Stimulated activated CD8-positive, alpha-beta memory T cell treated with anti-CD3 and anti-CD28 coated beads, Interleukin-4, amount 100 ng/mL, for 48 hours (primary cell): ENCODE measurements at regions not wholly inside any gene's neighbourhood (a gene's known extent, or its start where the extent isn't known, plus 50 kb on each side); places are given as distances from the start of the nearest gene placed in this dataset.

ENCODE experiments used
- DNase-seq: peaks from one replicate; pipeline ENCODE4 v3.0.0-alpha.2; 2020

GRCh38 chr1:22267413-22268175 lies 124.7 kb upstream of the WNT4 start:
- no peak for DNase-seq

DNA sequence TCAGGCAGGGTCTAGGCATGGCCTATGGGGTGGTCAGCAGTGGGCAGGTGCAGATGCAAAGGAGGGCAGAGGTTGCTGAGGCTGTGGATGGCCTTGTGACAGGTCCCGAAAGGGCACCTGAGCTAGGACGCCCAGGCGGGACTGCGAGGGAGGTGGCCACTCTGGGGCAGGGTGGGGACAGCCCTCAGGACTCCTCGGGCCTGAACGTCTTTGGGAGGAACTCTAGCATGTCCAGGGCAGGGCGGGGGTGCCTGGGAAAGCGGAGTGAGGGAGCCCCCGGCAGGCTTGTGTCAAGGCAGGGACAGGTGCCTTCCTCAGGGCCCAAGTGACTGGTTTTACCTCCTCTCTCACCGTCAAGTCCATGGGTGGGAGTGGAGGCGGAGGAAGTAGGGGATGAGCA lies 125.4 kb upstream of the WNT4 start:
- DNase-seq: no peak

DNA sequence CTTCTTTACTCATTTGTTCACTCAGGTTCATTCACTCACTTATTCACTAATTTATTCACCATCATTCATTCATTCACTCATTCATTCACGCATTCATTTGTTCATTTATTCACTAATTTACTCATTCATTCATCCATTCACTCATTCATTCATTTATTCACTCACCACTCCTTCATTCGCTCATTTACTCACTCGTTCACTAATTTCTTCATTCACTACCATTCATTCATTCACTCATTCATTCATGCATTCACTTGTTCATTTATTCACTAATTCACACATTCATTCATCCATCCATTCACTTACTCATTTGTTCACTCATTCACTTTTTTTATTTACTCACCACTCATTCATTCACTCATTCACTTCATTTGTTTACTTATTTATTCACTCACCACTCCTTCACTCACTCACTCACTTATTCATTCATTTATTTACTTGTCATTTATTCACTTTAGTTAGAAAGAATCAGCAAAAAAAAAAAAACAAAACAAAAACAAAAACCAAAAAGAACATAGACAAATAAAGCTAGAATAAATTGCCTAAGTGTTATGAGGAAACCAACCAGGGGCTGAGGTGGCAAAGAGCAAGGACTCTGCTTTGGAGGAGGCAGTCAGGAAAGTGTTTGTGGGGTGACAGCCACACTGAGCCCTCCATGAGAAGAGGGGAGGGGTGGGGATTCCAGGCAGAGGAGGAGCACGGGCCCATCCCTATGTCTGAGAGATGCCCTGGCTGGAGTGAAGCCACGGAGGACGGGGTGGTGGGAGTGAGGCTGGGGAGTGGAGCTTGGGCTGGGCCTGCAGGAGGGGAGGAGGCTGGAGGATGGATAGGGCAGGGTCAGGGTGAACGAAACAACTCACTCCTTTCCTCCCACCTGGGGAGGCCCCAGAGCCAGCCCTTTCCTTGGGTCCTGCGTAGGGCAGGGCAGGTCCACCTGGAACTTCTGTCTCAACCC lies 129.2 kb upstream of the WNT4 start:
- no peak for DNase-seq

GRCh38 chr1:22273686-22274681 lies 131.1 kb upstream of the WNT4 start:
- no peak for DNase-seq

GRCh38 chr1:22275167-22275566 lies 132.3 kb upstream of the WNT4 start:
- no peak for DNase-seq

DNA sequence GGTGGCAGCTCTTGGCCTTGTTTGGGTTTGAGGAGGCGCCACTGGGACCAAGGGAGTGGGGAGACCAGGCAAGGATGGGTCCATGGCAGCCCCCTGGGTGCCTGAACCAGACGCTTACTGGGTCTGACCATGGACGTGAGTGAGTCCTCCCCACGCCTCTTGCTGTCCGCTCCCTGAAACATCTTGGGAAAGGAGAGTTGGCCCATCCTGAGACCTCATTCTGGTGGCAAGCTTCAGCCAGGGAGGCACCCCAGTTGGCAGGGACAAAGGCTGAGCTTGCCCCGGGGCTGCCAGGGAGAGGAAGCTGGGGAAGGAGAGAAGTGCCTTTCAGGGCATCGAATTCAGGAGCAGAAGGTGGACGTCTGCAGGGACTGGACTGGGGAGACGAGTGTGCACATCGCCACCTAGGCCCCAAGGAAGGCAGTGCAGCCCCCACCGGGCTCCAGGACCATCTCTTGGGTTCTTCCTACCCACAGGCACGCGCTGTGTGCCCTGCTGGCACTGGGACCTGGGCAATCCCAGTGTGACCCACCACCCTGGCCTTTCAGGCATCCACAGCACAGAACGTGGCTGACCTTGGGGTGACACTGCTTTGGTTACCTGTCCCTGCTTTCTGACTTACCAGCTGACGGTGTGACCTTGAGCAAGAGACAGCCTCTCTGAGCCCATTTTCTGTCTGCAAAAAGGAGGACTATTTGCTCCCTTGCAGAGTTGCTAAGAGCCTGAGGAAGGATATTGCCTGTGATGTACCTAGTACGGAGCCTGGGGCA lies 132.9 kb upstream of the WNT4 start:
- peak; percentile 69 for DNase-seq

GRCh38 chr1:22276396-22276748 lies 133.5 kb upstream of the WNT4 start:
- no peak for DNase-seq

GRCh38 chr1:22277662-22278061 lies 134.8 kb upstream of the WNT4 start:
- DNase-seq: no peak

- no peak for DNase-seq
These were observed 136.8 kb upstream of the WNT4 start for GRCh38 chr1:22279735-22280134.

GRCh38 chr1:22280526-22280925 lies 137.6 kb upstream of the WNT4 start:
- DNase-seq: no peak

DNA sequence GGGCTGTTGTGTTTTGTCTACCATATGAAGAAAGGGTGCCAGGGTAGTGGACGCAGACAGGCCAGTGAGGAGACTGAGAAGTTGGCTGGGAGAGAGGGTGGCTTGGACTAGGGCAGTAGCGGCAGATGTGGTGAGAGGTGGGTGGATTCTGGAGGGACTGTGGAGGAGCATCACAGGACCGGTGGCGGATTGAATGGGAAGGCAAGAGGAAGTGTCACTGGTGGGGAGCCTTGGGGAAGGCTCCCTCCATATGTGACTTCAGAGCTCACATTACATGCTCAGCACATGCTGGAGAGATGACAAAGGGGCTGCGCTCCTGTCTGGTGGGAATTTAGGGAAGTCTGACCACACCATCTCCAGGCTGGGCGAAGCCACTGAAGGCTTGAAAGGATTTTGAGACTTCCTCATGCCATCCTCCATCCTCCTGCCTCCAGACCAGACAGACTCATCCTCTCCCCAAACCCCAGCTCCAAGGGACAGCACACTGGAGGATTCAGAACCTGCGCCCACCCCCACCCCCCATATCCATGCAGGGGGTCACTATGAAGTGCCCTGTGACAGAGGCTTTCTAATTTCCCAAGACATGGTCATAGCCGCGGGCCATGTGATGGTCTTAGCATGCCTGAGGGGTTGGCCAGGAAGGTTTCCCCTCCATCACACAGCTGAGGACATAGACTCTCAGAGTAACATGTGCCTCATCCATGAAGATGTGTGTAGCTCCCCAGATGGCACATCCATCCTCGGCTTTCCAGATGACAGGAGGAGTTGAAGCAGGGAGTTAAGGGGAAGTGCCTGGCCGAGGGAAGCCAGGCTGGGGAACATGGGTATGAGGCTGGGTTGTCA lies 138.8 kb upstream of the WNT4 start:
- DNase-seq: no peak

- DNase-seq: no peak
These were observed 139.6 kb upstream of the WNT4 start for GRCh38 chr1:22282364-22282995.

DNA sequence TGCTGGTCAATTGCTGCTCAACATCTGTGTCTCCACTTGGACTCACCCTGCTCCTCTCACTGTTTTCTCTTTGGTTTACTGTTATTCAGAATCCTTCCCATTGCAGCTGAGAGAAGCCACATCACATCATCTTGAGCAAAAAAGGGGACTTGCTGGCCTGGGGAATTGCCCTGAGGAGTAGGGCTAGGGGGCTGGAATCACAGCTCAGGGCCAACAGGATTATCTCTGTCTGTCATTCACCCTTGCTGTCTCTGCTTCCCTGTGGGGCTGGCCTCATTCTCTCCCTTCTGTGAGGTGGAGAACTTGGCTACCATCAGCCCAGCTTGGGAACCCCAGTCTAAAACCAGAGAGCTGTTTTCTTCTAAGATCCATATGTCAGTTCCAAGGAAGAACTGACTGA lies 140.7 kb upstream of the WNT4 start:
- DNase-seq: no peak

DNA sequence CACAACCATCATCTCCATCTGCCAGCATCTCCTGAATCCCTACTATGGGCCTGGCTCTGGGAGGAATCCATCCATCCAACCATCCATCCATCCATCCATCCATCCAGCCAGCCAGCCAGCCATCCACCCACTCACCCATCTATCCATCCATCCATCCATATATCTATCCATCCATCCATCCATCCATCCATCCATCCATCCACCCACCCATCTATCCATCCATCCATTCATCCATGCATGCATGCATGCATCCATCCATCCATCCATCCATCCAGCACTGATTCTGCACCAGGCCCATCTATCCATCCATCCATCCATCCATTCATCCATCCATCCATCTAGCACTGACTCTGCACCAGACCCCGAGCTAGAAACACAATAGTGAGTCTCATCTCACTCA lies 141.3 kb upstream of the WNT4 start:
- DNase-seq: no peak

DNA sequence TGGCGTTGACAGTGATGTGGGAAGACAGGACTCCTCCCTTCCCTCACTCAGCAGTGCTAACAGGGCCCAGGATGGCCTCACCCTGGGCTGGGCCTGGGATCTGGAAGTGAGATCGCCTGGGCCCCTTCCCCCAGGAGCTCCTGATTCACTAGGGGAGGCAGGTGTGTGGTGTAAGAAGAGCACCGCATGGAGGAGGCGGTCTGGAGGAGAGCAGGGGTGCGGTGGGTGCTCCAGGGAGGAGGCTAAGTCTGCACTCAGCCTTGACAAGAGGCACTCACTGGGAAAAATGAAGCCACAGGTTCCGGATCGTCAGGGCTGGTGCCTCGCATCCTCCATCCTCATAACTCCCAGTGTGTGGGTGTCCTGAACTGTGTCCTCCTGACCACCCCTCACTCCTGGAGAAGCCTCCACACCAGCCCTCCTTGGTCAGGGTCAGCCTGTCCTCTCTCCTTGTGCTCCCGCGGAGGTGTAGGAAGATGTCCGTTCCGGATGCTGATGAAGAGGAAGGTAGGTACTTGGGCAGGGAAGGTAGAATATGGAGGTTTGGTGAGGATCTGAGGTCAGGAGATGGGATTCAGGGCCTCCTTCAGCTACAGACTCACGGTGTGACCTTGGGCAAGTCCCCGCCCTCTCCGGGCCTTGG lies 142.1 kb upstream of the WNT4 start:
- no peak for DNase-seq

DNA sequence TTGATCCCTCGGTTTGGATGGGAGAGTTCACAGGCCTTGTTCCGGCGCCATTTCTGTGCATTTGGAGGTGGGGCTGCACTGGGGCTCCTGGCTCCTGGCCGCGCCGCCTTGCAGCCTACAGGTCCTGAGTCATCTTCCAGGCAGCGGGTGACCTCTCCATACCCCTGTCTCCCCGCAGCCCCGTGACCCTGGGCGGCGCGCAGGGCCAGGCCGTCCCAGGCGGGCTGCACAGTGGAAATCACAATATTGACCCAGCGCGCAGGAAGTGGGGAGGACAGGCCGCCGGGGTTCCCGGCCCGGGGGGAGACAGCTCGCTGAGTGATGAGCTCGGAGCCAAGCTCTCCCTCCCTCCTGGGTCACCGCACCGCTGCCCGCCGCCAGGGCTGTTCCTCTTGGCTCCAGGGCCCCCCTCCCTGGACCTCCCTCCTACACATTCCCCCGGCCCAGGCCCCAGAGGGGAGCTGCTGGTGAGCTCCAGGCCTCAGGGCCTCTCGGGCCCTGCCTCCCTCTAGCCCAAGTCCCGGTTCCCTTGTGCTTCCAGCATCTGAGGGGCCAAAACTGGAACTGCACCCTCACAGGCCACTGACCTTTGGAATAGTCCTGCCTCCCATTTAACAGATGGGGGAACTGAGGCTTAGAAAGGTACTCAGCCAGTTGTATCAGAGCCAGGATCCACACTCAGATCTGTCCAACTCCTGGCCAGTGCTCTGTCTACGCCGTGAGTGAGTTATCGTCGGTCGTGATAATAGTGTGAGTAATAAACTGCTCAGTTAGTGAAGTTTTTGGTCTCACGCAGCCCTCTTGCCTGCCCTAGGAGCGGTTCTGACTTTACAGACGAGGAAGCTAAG lies 142.9 kb upstream of the WNT4 start:
- no peak for DNase-seq

GRCh38 chr1:22286491-22286890 lies 143.6 kb upstream of the WNT4 start:
- no peak for DNase-seq

DNA sequence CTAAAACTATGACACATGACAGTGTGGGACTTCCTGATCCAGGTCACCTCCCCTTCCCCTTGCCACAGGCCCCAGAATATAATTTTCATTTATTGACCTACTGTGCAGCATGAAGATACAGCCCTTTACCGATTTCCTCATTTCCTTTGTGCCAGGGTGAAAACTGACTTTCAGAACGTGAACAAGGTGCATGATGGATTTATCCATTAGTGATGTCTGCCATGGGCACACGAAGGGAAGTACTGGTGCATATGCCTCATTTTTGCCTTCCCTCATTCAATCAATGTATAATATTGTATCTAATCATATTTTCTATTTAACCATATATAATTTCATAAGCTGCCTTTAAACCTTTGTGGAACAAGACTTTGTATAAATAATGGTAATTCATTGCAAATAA lies 144.4 kb upstream of the WNT4 start:
- DNase-seq: no peak

DNA sequence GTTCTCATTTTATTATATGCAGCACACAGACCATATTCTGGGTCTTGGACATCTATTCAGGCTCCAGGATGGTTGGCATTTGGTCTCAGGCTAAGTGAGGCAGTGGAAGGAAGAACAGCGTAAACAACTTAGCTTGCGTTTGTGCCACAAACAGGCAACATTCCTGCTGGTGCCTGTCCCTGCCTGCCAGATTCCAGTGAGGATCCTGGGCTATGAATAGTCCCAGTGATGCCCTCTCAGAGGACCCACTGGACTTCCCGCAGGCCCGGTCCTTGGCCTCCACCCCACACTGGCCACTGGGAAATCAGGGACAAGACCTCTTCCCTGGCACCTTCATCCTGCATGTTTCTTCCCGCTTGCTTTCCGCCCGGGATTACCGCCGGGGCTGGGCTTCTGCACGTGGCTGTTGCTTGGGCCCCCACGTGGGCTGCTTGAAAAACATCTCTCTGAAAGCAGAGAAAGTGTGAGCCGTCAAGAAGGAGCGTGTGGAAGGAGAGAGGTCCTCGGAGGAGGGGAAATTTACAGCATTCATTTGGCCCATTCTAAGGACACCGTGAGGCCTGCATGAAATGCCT lies 145.1 kb upstream of the WNT4 start:
- no peak for DNase-seq
